K562 (cell line): ENCODE measurements at regions not wholly inside any gene's neighbourhood (a gene's known extent, or its start where the extent isn't known, plus 50 kb on each side); places are given as distances from the start of the nearest gene placed in this dataset.

Experiments
- ATAC-seq: fragments of 200-7000 bp; cut with Tn5 transposase; 3 replicates; pipeline ENCODE4 v1.9.1; 2020; ENCODE audit warnings: moderate library complexity
- BruUV-seq: library from RNA; stranded (reverse); fragments of 400-500 nt; replicated peaks from 2 replicates; lab custom pipeline; 2021; lab: Mats Ljungman, UMichigan
- CTCF ChIA-PET: fragments of 300-600 bp; formaldehyde crosslinking; extraction: SDS; loops from one replicate; lab custom pipeline; 2021; ENCODE audit warnings: low intra/inter-chr PET ratio; lab: Yijun Ruan, JAX
- POLR2A ChIA-PET: fragments of 300-600, 350-650 bp; sonication (Branson Sonifier 250); formaldehyde crosslinking; extraction: SDS; loops from one replicate; lab custom pipeline; 2021; ENCODE audit warnings: antibody characterized with exemption, inconsistent platforms; lab: Yijun Ruan, JAX
- DNase-seq, 4 experiments: peaks; one replicate each; pipeline versions ENCODE4 v3.0.0 to v3.0.0-alpha.2; 2011 to 2018; ENCODE audit warnings: low spot score in 3 of 4, mixed read lengths in 3 of 4; ENCODE audit errors: extremely low read depth in 1 of 4
- FAIRE-seq: peaks from 2 replicates; lab custom pipeline; 2011; peaks lifted over from hg19 to GRCh38; lab: Jason Lieb, UNC
- H2AFZ ChIP-seq: 2 replicates; pipeline ENCODE4 v1.6.0; 2011; ENCODE audit warnings: low read depth, low read length, control low read depth, inconsistent platforms
- H3K27ac ChIP-seq: fragments of 200-600 bp; 3 replicates; pipeline ENCODE4 v1.8.0; 2011; ENCODE audit warnings: low read depth, mild to moderate bottlenecking, control low read depth, inconsistent platforms, low read length, moderate library complexity, mixed read lengths; ENCODE audit errors: extremely low read depth
- H3K27me3 ChIP-seq, 2 experiments: fragments of 300-600 bp in 1 of 2; 2 replicates in 1 of 2; 3 replicates in 1 of 2; pipeline versions ENCODE4 v1.6.0 to v1.8.0; 2011; ENCODE audit warnings: inconsistent platforms in 2 of 2, low read length in 2 of 2, mild to moderate bottlenecking in 1 of 2, mixed read lengths in 1 of 2, moderate library complexity in 1 of 2; ENCODE audit not compliant: control insufficient read depth in 2 of 2, insufficient read depth in 2 of 2
- H3K36me3 ChIP-seq: fragments of 300-600 bp; 3 replicates; pipeline ENCODE4 v1.8.0; 2011; ENCODE audit warnings: mild to moderate bottlenecking, low read length, inconsistent platforms; ENCODE audit not compliant: control insufficient read depth, insufficient read depth
- H3K4me1 ChIP-seq, 2 experiments: fragments of 200-600 bp in 1 of 2; replicated peaks in 1 of 2; 2 replicates in 1 of 2; 3 replicates in 1 of 2; pipeline versions ENCODE4 v1.5.1 to v1.8.0; 2011; ENCODE audit warnings: inconsistent platforms in 2 of 2, low read length in 2 of 2, mild to moderate bottlenecking in 1 of 2, mixed read lengths in 1 of 2, moderate library complexity in 1 of 2; ENCODE audit not compliant: control insufficient read depth in 2 of 2, insufficient read depth in 2 of 2
- H3K4me2 ChIP-seq: 2 replicates; pipeline ENCODE4 v1.6.1; 2011; ENCODE audit warnings: low read length, control low read depth, inconsistent platforms, mixed read lengths; ENCODE audit not compliant: insufficient read depth
- H3K4me3 ChIP-seq: fragments of 200-600 bp; sonication (generic), shearing (Covaris generic); 2 replicates; pipeline ENCODE4 v1.5.1; 2016; ENCODE audit warnings: control low read depth, inconsistent platforms
- H3K79me2 ChIP-seq: fragments of 200-600 bp; 3 replicates; pipeline ENCODE4 v1.8.0; 2011; ENCODE audit warnings: low read length, inconsistent platforms; ENCODE audit not compliant: control insufficient read depth, insufficient read depth
- H3K9ac ChIP-seq, 2 experiments: 2 replicates each; pipeline versions ENCODE4 v1.6.0 to v1.6.1; 2011; ENCODE audit warnings: low read depth in 2 of 2, low read length in 2 of 2, control low read depth in 1 of 2, inconsistent platforms in 1 of 2, mild to moderate bottlenecking in 1 of 2, mixed read lengths in 1 of 2; ENCODE audit not compliant: insufficient read depth in 1 of 2
- H3K9me1 ChIP-seq: one replicate; pipeline ENCODE4 v1.6.0; 2011; ENCODE audit warnings: inconsistent platforms, mild to moderate bottlenecking, low read length, moderate library complexity; ENCODE audit not compliant: control insufficient read depth, insufficient read depth
- H3K9me3 ChIP-seq: replicated peaks from 2 replicates; pipeline ENCODE4 v1.5.1; 2011; ENCODE audit warnings: low read depth, low read length, inconsistent platforms; ENCODE audit not compliant: control insufficient read depth, insufficient read depth
- H4K20me1 ChIP-seq: replicated peaks from 2 replicates; pipeline ENCODE4 v1.6.1; 2011; ENCODE audit warnings: low read length, inconsistent platforms, mixed read lengths; ENCODE audit not compliant: control insufficient read depth, insufficient read depth
- CREB5 ChIP-seq: fragments of 250-450 bp; sonication (Bioruptor Pico); IDR thresholded peaks from 2 replicates; pipeline ENCODE4 v1.5.0; 2020; ENCODE audit warnings: mild to moderate bottlenecking
- ETS1 ChIP-seq: conservative IDR thresholded peaks from 2 replicates; pipeline ENCODE4 v1.6.1; 2011; ENCODE audit warnings: low read depth, mild to moderate bottlenecking, low read length; ENCODE audit not compliant: control insufficient read depth
- HDGF ChIP-seq: fragments of 450-650 bp; IDR thresholded peaks from 2 replicates; pipeline ENCODE4 v1.6.1; 2016
- HNRNPLL ChIP-seq: fragments of 200-400 bp; formaldehyde crosslinking; IDR thresholded peaks from 2 replicates; pipeline ENCODE4 v1.6.1; 2017; ENCODE audit warnings: low read length, low read depth, mild to moderate bottlenecking; ENCODE audit not compliant: poor library complexity, severe bottlenecking
- KLF16 ChIP-seq: IDR thresholded peaks from 2 replicates; pipeline ENCODE4 v1.6.1; 2016; ENCODE audit warnings: antibody characterized with exemption
- PRMT5 ChIP-seq: sonication (generic); formaldehyde crosslinking; IDR thresholded peaks from 2 replicates; pipeline ENCODE4 v1.5.0; 2020; ENCODE audit warnings: missing genetic modification reagents
- TCF7 ChIP-seq: sonication (generic); IDR thresholded peaks from 2 replicates; pipeline ENCODE4 v1.6.1; 2016; ENCODE audit warnings: antibody characterized with exemption, borderline replicate concordance
- U2AF2 ChIP-seq: fragments of 200-400 bp; formaldehyde crosslinking; optimal IDR thresholded peaks from 2 replicates; pipeline ENCODE3; 2017; ENCODE audit warnings: low read depth, mild to moderate bottlenecking, low read length
- ZBTB2 ChIP-seq: fragments of 450-650 bp; IDR thresholded peaks from 2 replicates; pipeline ENCODE4 v1.6.1; 2016; ENCODE audit warnings: antibody characterized with exemption
- ZC3H8 ChIP-seq: fragments of 450-650 bp; IDR thresholded peaks from 2 replicates; pipeline ENCODE4 v1.6.1; 2017
- ZNF668 ChIP-seq: fragments of 250-450 bp; sonication (Bioruptor Pico); IDR thresholded peaks from 2 replicates; pipeline ENCODE4 v1.8.0; 2022; ENCODE audit warnings: mild to moderate bottlenecking, inconsistent platforms
- ZNF75A ChIP-seq: fragments of 450-650 bp; formaldehyde crosslinking; IDR thresholded peaks from 2 replicates; pipeline ENCODE4 v1.4.0; 2020; ENCODE audit warnings: mild to moderate bottlenecking
- WGBS: fragments of 100-300 bp; shearing (Covaris generic); methylation state at CpG from one replicate; pipeline ENCODE4 v1.1.6; 2016; ENCODE audit warnings: low coverage, mixed read lengths; ENCODE audit not compliant: insufficient coverage; ENCODE audit errors: missing lambda C conversion rate; 5-methylcytosine and 5-hydroxymethylcytosine counted together
- in situ Hi-C: fragments of 300-500 bp; cut with MboI; formaldehyde crosslinking; loops from 4 replicates; pipeline ENCODE4 v1.15.0; 2018; ENCODE audit warnings: inconsistent platforms, mixed read lengths
- intact Hi-C: fragments of 100-400 bp; cut with micrococcal nuclease; formaldehyde crosslinking; loops from 2 replicates; pipeline ENCODE4 v1.14.2; 2022
- TF ChIP-seq, protein P1 (sequence below), 2 experiments: fragments of 450-650 bp in 1 of 2; sonication (generic) in 1 of 2; formaldehyde crosslinking; conservative IDR thresholded peaks; 2 replicates each; pipeline versions ENCODE4 v1.4.0 to v1.8.1; 2020 to 2022; ENCODE audit warnings: mild to moderate bottlenecking in 1 of 2, missing genetic modification reagents in 1 of 2

DNA sequence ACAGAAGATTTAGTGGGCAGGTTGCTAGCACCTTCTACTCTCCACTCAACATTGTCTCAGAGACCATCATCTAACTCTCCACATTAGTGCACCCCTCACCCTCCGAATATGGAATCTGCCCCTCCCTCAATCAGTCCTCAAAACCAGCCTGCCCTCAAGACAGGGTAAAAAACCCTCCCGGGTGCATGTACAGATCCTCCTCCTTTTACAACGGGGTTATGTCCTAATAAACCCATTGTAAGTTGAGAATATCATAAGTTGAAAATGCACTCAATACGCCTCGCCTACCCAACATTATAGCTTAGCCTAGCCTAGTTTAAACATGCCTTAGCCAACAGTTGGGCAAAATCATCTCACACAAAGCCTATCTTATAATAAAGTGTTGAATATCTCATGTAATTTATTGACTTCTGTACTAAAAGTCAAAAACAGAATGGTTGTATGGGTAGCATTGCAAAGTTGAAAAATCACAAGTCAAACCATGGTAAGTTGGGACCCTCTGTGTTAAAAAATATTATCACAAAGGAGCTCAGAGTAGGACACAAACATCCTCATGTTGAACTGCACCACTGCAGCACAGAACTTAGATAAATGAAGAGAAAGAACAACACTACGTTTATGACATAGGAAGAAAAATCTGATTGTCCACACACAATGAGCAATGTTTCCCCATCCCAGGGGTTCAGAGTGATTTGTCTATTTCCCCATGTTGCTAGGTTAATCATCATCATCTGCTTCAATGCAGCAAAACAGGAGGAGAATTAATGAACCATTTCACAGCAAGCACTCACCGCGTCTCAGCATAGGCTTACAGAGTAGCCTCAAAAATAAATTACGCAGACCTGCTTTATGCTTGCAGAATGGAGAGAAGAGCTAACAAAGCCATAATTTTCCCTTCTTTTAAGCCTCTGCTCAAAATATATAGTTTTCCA, 184.1 kb upstream of the ARL4C start:
- intact Hi-C loops: no loop called here
- no peak overlapping the region for H3K27ac ChIP-seq
- TF ChIP-seq TCF7 (no peak), U2AF2 (no peak), ZBTB2 (no peak), ZC3H8 (no peak), CREB5 (no peak), HNRNPLL (no peak), ZNF668 (CRISPR knock-in tag) (no peak), ETS1 (no peak), HDGF (no peak), ZNF75A (CRISPR knock-in tag) (no peak), KLF16 (no peak), PRMT5 (CRISPR knock-in tag) (no peak)
- TF ChIP-seq, protein P1, sequence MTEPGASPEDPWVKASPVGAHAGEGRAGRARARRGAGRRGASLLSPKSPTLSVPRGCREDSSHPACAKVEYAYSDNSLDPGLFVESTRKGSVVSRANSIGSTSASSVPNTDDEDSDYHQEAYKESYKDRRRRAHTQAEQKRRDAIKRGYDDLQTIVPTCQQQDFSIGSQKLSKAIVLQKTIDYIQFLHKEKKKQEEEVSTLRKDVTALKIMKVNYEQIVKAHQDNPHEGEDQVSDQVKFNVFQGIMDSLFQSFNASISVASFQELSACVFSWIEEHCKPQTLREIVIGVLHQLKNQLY (CRISPR knock-in tag; conservative IDR thresholded peaks at IDR 0.05): no peak
- no peaks in the 10 kb centered on the region for H3K36me3 ChIP-seq
- H2AFZ ChIP-seq: no peak overlapping the region
- no peak overlapping the region for H3K4me2 ChIP-seq
- no peak overlapping the region for H3K9ac ChIP-seq
- FAIRE-seq (no peak), DNase-seq (no peak), ATAC-seq (no peak)
- in situ Hi-C loops: no loop called here
- no peaks in the 10 kb centered on the region for H3K4me1 ChIP-seq
- no peaks in the 10 kb centered on the region for H3K9me1 ChIP-seq
- BruUV-seq: no TSS peak
- POLR2A ChIA-PET: no interaction called here
- no peak overlapping the region for H3K4me3 ChIP-seq
- H4K20me1 ChIP-seq: no peaks in the 10 kb centered on the region
- CTCF ChIA-PET: no interaction called here
- no peaks in the 10 kb centered on the region for H3K79me2 ChIP-seq
- no peaks in the 10 kb centered on the region for H3K27me3 ChIP-seq
- WGBS: 0% methylated on average over 8 of the region's 9 CpGs
- no peaks in the 10 kb centered on the region for H3K9me3 ChIP-seq
